HG03064 (cell line): ENCODE measurements at regions not wholly inside any gene's neighbourhood (a gene's known extent, or its start where the extent isn't known, plus 50 kb on each side); places are given as distances from the start of the nearest gene placed in this dataset.
"Not testable (repeated sequence)": the region's sequence is repeated elsewhere in the genome, so short reads cannot be mapped to it uniquely, and the experiment has no call there.

ENCODE experiments used
- ATAC-seq: cut with Tn5 transposase; IDR thresholded peaks from one replicate; pipeline ENCODE4 v1.9.1; 2021; ENCODE audit warnings: low read depth; ENCODE audit not compliant: unreplicated experiment

GRCh38 chr14:70269582-70269981 lies 80.8 kb upstream of the SLC8A3 start:
- no peak for ATAC-seq

GRCh38 chr14:70268760-70269159 lies 80.0 kb upstream of the SLC8A3 start:
- ATAC-seq: no peak

- ATAC-seq: no peak
Observed at GRCh38 chr14:70266157-70266556, 77.4 kb upstream of the SLC8A3 start.

- no peak for ATAC-seq
Observed at GRCh38 chr14:70265422-70265821, 76.7 kb upstream of the SLC8A3 start.

GRCh38 chr14:70259420-70259819 lies 70.7 kb upstream of the SLC8A3 start:
- ATAC-seq: no peak

- no peak for ATAC-seq
Observed at GRCh38 chr14:70257526-70257925, 68.8 kb upstream of the SLC8A3 start.

- no peak for ATAC-seq
Observed at GRCh38 chr14:70256601-70257000, 67.8 kb upstream of the SLC8A3 start.

- not testable (repeated sequence) for ATAC-seq
Observed at GRCh38 chr14:70255071-70256057, 66.6 kb upstream of the SLC8A3 start.

- ATAC-seq: peak; percentile 61
Observed at GRCh38 chr14:70254476-70254961, 65.8 kb upstream of the SLC8A3 start.

- ATAC-seq: not testable (repeated sequence)
Observed at GRCh38 chr14:70253547-70253946, 64.8 kb upstream of the SLC8A3 start.

GRCh38 chr14:70245026-70245425 lies 56.3 kb upstream of the SLC8A3 start:
- no peak for ATAC-seq

GRCh38 chr14:70239802-70240201 lies 51.1 kb upstream of the SLC8A3 start:
- ATAC-seq: peak; percentile 79

- not testable (repeated sequence) for ATAC-seq
Observed at GRCh38 chr14:70238635-70239034, 49.9 kb upstream of the SLC8A3 start.
